HG02610 (cell line): ENCODE measurements at regions not wholly inside any gene's neighbourhood (a gene's known extent, or its start where the extent isn't known, plus 50 kb on each side); places are given as distances from the start of the nearest gene placed in this dataset.
A peak's percentile ranks its signal among the peaks of the same experiment; 100 is the strongest.

Experiments
- ATAC-seq: cut with Tn5 transposase; IDR thresholded peaks from one replicate; pipeline ENCODE4 v1.9.1; 2021; ENCODE audit warnings: mild to moderate bottlenecking, moderate library complexity; ENCODE audit not compliant: unreplicated experiment

DNA sequence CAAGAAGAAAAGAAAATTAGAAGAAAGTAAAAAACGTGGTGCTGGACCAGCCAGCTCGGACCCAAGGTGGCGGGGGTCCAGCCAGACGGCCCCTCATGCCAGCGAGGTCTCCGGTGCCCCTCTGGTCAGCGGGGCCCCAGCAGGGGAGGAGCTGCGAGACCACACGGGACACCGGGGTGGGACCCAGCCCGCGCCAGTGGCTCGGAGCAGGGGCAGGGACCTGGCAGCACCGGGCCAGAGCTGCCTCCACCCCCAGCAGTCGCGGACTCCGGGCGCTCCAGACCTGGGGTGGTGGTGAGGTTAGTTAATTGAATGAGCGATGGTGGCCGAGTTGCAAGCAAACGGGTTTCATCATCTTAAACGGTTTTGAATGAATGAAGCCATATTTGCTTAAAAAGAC lies 289.9 kb upstream of the MC4R start:
- no peak for ATAC-seq

DNA sequence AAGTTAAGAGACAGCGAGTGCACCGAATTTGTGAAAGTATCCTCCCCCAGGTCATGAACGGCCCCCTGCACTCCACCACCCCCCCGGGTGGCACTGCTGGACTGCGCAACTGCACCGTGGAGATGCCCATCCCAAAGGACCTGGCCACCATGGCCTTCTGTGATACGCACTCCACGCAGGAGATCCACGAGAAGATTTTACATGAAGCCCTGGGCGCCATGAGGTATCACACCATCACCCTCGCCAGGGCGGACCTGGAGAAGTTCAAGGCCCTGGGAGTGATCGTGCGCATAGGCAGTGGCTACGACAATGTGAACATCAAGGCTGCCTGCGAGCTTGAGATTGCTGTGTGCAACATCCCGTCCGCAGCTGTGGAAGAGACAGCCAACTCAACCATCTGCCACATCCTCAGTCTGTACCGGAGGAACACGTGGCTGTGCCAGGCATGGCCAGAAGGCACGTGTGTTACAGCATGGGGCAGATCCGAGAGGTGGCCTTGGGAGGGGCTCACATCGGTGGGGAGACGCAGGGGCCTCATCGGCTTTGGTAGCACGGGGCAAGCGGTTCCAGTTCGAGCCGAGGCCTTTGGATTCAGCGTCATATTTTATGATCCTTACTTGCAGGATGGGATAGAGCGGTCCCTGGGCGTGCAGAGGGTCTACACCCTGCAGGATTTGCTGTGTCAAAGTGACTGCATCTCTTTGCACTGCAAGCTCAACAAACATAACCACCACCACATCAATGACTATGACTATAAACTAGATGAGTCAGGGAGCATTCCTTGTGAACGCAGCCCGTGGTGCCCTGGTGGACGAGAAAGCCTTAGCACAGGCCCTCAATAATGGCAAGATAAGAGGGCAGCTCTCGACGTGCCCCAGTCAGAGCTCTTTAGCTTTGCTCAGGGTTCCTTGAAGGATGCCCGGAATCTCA lies 290.8 kb upstream of the MC4R start:
- ATAC-seq, result no peak

DNA sequence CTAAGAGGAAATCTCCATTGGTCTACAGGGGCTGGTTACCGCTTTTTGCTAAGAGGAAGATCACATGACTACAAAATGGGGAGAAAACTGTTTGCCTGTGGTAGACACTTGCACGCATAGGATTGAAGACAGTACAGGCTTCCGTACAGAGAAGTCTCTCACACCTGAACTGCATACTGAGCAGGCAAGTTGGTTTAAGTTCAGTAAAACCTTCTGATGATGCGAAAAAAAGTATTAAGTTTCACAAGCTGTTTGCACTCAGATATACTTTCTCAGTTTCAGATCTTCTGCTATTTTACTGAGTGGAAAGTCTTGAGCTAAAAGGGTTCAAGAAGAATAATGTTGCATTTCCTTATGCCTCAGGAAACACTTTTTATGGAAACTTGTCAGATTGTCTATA lies 292.2 kb upstream of the MC4R start:
- ATAC-seq, result no peak

DNA sequence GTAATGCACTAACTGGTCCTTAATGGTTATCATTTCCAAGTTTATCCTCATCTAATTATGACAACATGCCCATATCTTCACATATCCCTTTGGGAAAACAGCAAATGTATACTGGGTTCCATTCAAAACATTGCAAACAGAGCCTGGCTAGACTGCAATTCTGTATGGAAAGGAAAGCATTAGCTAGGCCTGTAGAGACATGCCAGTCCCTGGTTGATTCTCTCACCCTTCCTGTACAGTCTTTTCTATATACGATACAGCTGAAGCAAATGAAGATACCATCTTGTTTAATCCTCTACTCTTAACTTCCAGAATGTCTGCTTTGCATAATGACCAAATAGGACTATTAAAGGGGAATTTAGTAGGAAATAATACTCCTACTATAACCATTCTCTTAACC lies 294.4 kb upstream of the MC4R start:
- no peak for ATAC-seq

DNA sequence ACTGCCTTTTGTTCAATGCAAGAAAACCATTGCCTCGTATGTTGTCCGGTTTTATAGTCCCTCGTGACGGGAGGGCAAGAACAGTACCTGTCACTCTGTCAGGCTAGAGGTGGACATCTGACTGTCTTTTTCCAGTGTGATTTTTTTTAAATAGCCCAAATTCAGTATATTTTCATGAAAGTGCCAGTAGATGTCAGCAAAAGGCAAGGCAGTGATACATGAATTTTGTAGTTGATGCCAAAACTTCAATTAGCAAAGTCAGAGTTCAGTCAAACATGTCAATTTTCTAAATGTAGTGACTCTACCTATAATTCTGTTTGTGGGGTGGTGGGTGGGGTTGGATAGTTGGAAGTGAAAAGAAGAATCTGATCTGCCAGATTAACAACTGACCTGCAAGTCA lies 296.0 kb upstream of the MC4R start:
- ATAC-seq, result no peak

DNA sequence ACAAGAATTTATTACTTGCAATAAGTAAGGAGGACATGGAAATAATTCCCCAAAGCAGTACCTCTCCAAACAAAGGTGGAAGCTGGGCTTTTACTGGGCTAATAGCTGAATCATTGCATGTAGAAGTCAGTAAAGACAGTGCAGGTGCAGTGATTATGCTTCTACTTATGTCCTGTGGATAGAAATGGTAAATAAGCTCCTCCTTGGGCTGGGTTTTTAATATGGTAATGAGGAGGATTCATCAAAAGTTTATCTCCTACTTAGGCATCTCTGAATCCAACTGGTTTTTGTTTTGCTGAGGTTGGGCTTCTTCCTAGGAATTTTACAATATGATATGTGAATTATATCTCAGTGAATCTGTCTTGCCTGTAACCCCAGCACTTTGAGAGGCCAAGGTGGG lies 297.4 kb upstream of the MC4R start:
- no peak for ATAC-seq

DNA sequence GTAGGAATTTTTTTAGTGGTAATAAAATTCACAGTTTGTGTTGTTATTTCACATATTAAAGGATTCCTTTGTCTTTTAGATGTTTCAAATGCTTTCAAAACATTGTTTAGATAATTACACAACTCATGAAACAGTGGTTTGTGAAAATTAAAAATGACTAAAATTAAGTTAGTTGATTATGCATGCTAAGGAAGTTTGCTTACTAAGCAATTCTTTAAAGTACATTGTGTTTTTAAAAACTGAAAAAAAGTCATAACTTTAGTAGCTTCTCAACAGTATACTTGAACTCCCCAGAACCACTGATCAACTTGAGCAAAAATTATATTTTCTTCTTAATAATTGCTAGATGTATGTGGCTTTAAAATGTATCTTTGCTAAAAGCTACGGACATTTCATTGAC lies 298.4 kb upstream of the MC4R start:
- no peak for ATAC-seq

DNA sequence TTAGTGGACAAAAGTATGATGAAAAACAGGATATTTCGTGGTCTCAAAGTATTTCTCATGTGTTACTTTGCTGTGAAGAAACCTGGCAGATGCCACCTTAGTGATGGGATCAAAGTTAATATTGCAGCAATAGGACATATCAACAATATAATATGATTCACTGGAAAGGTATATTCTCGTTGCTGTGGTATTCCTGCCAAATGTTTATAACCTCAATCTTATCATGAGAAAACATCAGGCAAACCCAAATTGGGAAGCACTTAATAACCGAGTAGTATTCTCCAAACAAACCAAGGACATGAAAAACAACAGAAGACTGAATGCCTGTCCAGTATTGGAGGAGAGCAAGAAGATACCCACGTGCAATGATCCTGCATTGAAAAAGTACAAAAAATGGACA lies 302.6 kb upstream of the MC4R start:
- ATAC-seq, result no peak

DNA sequence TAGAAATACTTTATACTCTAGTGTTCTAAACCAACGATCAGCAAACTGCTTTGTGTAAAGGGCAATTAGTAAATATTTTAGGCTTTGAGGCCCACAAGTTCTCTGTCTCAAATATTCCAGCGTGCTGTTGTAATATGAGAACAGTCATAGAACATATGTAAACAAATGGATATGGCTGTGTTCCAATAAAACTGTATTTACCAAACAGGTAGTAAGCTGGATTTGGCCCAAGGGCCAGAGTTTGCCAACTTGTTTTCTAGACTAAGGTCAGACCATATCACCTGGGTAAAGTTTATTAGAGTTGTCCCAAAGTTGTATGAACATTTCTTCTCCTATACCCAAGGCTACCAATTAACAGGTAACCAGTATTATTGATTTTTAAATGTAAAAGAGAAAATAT lies 303.2 kb upstream of the MC4R start:
- no peak for ATAC-seq

DNA sequence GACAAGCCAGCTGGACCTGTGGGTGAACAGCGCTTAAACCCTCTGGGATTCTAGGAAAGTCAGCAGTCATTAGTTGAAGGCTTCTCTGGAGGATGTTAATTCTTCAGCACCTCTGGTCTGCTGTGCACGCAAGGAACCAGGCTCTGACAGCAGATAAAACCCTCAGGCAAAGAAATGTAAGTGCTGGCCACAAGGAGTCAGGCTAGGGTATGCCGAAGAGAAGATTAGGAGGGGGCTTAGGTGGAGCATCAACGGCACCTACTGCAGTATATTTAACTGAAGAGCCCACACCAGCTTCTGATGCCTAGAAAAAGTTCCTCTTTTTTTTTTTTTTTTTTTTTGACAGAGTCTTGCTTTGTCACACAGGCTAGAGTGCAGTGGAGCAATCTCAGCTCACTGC lies 304.2 kb upstream of the MC4R start:
- no peak for ATAC-seq

DNA sequence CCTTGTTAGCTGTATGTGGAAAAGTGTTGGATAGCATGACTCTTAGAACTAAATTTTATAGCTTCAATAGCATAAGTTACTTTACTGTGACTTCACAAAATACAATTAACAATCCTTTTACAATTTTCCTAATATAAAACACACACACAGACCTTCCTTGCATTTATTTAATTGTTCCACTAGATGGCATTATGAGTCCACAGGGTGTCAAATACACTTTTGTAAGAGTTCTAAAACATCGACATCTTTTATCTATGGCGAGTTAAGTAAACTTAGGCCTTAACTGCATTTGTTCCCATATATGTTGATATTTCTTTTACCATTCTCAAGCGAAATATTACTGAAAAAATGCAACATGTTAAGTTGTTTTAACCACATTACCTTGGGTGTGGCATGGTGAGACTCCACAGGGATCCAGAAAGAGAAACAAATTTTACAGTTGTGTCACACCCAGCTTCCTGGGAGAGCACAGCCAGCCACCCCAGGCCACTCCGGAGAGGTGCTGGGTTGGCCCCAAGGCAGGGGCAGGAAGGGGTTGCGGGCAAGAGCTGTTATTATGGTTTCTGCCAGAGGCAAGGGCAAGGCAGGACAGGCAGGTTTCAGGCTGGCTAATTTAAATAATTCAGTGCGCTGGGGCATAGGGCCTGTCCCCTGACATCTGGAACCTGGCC lies 312.4 kb upstream of the MC4R start:
- peak; percentile 44 for ATAC-seq

DNA sequence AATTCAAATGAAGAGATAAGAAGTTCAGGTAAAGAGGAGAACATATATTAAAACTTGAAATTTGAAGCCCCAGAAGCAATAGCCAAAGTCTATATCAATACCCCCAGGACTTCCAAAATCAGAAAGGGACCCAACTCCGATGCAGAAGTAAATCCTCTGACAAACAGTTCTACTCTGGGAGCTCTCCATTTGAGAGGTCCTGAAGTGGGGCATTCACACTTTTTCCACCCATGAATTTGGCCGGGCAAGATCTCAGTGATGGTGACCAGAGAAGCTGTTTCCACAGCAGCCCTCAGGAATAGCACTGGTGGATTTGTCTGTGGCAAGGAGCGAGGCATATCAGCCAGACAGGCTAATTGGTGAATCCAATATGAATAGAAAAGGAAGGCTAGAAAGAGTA lies 313.6 kb upstream of the MC4R start:
- ATAC-seq, result no peak

DNA sequence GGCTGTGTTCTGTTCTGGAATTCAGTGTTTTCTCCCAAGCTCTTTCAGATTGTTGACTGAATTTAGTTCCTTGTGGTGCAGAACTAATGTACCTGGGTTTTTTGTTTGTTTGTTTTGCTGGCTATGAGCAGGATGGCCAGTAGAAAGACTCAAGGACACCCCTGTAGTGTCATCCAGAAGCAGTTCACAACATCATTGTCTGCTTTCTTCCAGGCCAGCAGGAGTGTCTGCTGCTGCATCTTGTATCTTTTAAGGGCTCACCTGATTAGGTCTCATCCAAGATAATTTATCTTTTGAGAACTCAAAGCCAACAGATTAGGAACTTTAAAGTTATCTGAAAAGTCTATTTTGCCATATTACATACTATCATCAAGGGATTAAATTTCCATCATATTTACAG lies 318.5 kb upstream of the MC4R start:
- no peak for ATAC-seq

DNA sequence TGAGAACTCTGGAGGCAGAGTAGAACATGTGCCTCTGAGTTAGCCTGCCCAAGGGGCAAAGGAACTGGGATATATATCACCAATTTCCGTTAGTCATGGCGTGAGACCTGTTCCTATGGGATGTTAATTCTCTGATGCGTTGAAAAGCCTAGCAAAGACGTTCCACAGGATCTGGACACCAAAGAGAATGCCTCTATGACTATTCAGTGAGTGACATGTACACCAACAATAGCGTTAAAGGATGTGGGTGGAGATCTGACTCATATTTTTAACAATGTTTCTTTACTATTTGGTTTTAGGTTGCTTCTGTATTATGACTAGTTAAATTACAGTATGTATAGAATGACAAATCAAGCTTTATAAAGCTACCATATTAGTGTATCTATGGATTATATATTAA lies 320.9 kb upstream of the MC4R start:
- no peak for ATAC-seq

DNA sequence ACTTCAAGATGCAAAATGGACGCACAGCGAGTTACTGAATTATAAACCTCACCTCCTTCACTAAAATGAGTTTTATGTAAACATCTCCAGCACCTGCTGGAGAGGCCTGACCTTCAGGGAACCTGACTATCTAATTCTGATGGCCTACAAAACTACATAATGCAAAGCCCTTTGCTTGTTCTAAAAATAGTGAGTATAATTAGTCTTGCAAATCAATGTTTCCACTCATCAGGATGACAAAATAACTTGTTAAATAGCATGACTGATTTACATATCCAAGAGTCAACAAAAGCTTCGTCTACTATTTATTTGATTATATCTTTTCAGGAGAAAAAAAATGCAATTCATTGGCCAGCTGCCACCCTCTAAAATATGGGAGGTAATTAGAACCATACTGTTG lies 326.3 kb upstream of the MC4R start:
- no peak for ATAC-seq

DNA sequence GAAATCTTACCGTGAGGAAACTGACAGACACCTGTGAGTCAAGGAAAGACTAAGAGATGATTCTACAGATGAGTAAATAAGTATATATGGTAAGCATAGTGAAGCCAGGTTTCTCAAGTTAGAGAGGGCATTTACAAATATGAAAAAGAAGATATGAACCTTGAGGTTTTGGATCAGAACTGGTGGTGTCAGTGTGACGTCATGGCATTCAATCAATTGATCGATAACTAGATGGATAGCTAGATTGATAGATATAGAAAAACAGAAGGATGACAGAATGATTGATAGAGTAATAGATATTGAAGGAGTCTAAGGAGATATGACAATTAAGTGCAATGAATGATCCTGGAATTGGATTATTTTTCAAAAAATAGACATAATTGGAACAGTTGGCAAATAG lies 350.2 kb upstream of the MC4R start:
- ATAC-seq, result no peak

DNA sequence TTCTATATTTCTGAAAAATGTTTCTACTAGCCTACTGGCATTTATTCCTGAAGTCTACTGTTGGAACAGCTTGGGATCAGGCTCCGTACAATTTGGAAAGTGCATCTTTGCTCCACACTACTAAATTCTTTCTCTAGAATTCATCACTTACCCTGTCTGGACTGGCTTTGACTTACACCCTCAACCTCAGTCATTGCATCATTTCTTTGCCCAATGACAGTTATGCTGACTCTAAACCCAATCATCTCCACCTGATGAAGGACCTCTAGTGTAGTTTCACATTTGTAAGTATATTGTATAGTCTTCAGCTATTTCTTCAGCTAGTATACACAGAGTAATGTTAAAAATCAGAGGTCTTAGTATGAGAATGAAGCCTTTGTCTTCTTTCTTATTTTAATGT lies 359.6 kb upstream of the MC4R start:
- ATAC-seq, result no peak

DNA sequence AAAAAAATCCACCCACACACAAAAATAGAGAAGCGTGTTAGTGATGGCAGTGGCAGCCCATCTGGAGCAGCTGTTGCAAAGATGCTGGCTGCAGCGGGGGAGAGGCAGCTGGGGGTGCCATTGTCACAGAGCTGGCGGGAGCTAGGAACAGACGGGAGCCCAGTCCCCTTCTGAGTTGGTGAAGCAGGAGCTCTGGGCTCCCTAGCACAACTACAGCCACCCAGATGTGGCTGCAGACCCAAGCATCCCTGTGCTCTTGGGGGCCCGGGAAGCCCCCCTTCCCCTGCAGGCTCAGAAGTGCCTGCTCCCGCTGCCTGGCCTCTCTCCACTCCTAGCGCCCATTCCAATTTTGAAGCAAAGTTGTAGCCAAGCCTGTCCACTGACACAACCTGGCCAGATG lies 366.6 kb upstream of the MC4R start:
- ATAC-seq, result no peak

DNA sequence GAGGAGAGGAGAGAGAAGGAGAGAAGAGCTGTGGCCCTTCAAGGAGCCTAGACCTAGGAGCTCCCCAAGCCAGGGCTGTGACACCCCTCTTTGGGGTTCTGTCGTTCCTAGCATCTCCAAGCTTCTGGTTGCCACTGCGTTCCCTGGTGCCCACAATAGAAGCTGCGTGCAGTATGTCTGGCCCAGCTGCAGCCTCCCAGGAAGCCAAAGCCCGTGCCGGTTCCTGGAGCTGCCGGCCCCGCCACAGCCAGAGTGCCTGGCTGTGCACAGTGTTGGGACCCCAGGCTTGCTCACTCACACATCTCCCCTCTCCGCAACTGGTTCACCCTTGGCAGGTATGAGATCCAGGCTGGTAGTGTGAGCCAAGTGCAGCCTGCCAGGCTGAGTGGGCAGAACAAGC lies 367.7 kb upstream of the MC4R start:
- no peak for ATAC-seq

DNA sequence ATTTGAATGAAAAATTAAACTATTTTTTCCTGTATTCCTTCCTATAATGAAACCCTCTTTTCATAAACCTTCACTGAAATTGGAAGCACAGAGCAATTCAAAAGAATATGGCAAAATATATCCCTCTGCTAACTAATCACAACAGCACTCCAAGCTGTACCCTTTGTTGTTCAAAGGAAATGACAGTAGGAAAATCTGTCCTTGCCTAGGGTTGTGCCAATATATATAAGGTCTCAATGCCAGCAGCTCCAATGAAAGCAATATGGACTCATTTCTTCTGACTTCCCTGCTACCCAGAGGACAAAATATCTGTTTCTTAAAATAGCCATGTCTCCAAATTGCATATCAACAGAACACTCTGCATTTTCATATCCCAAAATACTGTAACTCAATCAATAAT lies 373.9 kb upstream of the MC4R start:
- no peak for ATAC-seq

DNA sequence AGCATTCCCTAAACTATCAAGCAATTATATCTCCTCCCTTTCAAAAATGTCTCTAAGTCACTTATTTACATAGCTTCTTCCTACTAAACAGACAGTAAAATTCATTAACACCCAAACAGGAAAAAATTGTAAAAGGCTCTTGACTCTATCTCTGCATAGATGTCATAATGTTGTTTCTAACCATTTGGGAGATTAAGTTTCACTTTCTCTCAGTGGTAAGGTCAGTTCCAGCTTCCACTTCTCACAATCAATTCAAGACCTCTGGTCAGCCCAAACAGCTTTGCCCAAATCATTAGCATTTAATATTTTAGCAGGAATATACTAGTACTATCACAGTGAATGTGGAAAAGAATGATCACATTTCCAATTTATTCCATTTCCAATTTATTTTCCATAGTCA lies 374.3 kb upstream of the MC4R start:
- no peak for ATAC-seq

DNA sequence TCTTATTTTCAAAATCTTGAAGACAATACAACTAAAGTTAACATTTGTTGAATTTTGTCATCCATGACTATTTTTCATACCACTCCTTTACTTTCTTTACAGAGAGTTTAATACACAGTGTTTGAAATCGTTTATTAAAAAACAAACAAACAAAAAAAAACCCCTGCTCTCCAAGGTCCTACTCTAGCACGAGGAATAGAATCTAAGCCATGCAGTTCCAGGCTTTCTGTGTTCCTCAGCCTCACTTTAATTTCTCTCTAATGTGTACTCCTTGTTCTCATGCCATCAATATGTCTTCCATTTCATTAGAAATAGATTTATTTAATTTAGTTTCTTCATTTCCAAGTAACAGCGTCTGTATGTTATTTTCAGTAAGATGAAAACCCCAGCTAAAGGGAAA lies 381.2 kb upstream of the MC4R start:
- no peak for ATAC-seq
